Head of caudate nucleus (tissue), 42 donors: ENCODE measurements at regions not wholly inside any gene's neighbourhood (a gene's known extent, or its start where the extent isn't known, plus 50 kb on each side); places are given as distances from the start of the nearest gene placed in this dataset.
"Not testable (repeated sequence)": the region's sequence is repeated elsewhere in the genome, so short reads cannot be mapped to it uniquely, and the experiment has no call there.

ENCODE experiments used
- DNase-seq, 42 donors: peaks; one replicate each; pipeline versions ENCODE4 v3.0.0 to v3.0.0-alpha.2; 2020 to 2021; ENCODE audit warnings: mixed read lengths in 7 of 42
- intact Hi-C: fragments of 100-400 bp; cut with DNase I; formaldehyde crosslinking; loops from one replicate; pipeline ENCODE4 v1.15.0; 2022

DNA sequence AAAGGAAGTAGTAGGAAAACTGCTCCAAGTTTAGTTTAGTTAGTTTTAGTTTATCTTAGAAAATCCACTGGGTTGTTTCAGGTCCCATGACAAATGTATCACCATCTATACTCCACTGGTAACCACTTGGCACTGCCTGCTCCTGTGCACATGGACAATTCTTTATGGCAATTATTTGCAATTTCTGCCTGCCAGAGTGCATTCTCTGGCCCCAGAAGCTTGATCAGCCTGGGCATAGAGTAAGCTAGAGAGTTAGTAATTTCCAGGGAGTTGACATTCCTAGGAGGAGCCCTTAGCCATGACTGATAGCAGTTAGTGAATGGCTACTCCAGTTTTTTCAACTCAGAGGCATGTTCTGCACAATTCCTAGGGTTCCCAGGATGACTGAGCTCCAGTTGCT, 203.2 kb upstream of the FGF13 start:
- DNase-seq = no peak
- intact Hi-C loops = no loop called here

DNA sequence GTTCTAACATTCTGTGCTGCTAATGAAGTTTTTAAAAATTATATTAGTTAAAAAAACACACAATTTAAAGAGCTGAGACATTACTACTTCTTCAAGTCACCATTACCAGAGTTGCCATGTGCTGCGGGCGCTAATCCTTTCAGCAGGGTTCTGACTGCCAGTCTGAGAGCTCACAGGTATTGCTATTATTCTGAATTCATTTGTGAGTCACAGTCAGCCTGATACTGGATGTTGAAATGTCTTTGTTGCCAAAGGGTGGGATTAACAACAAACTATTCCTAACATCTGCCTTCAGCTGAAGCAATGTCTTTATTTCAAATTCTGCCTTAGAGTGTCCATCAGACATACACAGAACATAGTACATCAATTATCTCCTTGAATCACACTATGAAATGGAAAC, 197.1 kb upstream of the FGF13 start:
- intact Hi-C loops = no loop called here
- no peak for DNase-seq

DNA sequence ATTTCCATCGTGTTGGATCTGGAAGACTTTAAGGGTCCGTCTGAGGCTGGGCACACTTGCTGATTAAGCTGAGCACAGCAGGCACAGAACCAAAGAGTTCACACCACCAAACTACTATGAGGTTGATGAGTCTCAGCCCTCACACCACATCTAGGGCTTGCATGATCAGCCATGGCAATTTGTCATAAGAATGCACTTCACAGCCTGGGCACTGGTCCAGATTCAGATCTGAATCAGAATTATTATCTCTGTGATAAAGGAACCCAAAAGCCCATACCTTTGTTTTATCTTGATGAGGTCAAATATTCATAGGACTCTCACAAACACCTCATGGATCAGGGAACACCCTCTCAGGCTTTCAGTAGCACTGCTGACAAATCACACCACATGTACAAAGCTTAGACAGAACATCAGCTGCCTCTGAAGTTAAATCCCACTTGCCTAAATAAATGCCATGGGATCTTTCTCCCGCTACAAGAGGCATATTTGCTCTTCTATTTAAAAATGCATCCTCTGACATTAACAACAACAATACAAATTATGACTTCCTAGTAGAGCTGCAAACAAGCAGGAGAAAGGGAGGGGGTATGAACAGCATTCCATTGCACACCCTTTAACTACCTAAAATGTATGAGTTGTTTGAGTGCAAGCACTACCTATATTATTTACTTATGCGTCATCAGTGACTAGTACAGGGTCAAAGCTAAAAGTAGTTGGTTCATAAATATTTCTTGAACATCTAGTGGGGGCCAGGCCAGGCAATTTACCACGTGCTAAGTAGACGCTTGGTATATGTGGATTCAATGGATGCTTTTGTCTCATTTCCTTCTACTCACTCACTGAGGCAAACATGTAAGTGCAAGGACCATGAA, 186.3 kb upstream of the FGF13 start:
- no peak for DNase-seq
- intact Hi-C loops = no loop called here

DNA sequence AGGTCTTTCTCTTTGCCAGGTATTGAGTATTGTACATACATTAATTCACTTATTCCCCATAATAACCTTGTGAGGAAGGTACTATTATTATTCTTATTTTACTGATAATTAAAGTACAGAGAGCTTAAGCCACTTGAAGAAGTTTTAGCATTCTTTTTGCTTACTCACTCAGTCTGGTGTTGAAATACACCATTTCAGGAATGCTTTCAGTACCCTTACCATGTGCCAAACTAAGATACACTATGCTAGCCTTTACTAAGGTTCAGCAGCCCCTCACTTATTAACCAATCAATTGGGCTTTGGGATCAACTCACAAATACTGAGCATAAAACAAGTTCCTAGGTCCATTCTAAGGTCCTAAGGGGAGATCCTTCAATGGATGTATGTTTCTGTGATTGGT, 179.0 kb upstream of the FGF13 start:
- DNase-seq = no peak
- intact Hi-C loops = no loop called here

DNA sequence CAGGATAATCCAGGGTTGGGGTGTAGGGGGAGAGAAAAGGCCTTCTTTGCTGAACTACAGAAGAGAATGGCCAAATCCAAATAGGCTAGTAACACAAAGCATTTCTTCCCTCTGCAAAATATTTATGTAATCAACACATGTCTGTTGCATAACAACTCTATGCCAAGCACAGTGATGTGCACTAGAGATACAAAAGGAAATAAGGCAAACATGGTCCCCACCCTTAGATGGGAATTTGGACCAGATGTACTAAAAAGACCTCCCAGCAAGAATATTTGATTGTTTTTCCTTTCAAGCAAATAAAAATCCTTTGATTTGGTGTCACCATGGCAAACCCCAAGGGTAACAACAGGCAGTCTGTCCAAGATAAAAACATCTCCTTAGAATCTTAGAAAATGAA, 177.6 kb upstream of the FGF13 start:
- DNase-seq = no peak
- intact Hi-C loops = no loop called here

DNA sequence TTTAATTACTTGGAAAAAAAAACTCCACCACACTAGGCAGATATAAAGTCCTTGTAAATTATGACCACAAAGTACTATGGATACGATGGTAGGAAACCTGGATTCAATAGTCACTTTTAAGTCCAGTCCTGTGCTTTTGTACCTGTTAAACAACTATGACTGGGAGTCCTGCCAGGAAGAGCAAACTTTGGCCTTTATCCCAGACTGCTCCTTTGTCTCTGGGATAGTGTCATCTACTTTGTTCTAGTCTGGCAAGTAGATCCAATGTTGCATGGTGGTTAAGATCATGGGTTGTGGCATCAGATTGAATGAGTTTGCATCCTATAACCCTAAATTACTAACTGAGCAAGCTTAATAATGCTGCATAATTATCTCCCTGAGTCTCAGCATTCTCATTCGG, 175.3 kb upstream of the FGF13 start:
- intact Hi-C loops = no loop called here
- DNase-seq = no peak

DNA sequence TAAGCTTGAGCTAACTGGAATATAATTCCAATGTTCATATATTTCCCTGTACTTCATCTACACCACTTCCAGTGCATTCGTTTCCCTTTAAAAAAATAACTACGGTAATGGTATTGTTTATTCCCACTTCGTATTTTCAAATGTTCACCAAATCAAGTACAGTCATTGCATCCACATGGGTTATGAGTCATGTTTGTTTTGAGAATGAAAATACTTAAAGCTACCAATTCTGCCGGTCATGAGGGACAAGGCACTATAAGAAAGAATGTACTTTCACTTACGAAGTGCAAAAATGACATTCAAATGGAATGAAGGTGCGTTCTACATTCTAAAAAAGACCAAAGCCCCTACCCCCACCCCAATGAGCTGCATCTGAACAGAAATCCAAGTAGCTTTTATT, 174.4 kb upstream of the FGF13 start:
- intact Hi-C loops = no loop called here
- DNase-seq = no peak

DNA sequence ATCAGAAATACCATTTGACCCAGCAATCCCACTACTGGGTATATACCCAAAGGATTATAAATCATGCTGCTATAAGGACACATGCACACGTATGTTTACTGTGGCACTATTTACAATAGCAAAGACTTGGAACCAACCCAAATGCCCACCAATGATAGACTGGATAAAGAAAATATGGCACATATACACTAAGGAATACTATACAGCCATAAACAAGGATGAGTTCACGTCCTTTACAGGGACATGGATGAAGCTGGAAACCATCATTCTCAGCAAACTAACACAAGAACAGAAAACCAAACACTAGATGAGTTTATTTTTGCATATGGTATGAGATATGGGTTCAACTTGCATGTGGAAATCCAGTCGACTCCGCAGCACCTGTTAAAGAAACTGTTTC, 168.8 kb upstream of the FGF13 start:
- intact Hi-C loops, DNase-seq: not testable (repeated sequence)

DNA sequence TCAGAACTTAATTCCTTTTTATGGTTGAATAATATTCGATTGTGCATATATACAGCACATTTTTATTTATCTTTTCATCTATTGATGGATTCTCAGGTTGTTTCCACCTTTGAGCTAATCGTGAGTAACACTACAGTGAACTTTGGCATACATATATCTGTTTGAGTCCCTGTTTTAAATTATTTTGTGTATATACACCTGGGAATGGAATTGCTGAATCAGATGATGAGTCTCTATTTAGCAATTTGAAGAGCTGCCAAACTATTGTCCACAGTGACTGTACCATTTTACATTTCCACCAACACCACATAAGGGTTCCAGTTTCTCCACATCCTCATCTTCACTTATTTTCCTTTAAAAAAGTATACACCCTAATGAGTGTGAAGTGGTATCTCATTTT, 166.2 kb upstream of the FGF13 start:
- no peak for DNase-seq
- intact Hi-C loops = no loop called here

DNA sequence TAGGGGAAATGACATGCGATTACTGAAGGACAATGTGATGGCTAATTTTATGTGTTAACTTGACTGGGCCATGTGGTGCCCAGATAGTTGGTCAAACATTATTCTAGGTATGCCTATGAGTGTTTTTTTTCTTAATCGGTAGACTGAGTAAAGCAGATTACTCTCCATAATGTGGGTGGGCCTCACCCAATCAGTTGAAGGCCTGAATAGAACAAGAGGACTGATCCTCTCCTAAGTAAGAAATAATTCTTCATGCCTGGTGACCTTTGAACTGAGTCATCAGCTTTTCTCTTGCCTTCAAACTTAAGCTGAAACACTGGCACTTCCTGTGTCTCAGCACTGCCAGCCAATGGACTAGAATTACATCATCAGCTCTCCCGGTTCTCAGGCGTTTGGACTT, 164.0 kb upstream of the FGF13 start:
- intact Hi-C loops = no loop called here
- no peak for DNase-seq

DNA sequence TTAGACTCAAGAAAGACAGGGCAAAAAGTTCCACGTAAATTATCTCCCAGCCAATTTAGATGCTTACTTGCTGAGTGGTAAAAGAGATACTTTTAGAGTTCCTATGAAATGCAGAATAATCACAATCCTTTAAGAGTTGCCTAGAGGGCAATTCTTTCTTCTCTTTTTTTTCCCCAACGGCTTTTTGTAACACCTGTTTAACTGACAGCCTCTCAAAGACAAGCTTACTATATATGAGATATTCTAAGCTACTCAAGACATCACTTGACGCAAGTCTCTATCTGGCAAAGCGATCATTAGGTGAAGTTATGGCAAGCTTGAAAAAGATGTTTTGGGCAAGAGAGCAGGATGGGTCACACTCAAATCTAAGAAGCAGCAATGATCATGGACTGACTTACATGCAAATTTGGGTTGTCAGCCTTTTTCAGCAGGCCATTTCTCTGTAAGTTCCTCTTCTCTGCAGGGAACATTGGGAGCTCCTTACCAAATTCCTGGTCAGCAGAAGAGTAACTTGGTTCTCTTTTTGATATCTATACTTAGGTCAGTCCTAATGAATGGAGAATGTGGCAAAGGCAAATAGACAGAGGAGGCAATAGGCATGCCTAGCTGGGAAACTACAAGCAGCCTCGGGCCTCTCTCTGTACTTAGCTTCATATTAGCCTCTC, 162.9 kb upstream of the FGF13 start:
- intact Hi-C loops = no loop called here

DNA sequence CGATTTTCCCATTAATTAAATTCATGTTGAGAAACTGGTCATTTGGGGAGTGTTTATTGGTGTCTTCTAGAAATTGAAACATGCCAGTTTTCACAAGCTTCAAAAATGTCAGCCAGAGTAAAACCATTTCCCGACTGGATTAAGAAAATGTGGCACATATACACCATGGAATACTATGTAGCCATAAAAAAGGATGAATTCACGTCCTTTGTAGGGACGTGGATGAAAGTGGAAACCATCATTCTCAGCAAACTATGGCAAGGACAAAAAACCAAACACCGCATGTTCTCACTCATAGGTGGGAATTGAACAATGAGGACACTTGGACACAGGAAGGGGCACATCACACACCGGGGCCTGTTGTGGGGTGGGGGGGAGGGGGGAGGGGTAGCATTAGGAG, 162.1 kb upstream of the FGF13 start:
- DNase-seq, intact Hi-C loops: not testable (repeated sequence)

More for the DNA sequence above, 162.9 kb upstream of the FGF13 start:
- no peak for DNase-seq

DNA sequence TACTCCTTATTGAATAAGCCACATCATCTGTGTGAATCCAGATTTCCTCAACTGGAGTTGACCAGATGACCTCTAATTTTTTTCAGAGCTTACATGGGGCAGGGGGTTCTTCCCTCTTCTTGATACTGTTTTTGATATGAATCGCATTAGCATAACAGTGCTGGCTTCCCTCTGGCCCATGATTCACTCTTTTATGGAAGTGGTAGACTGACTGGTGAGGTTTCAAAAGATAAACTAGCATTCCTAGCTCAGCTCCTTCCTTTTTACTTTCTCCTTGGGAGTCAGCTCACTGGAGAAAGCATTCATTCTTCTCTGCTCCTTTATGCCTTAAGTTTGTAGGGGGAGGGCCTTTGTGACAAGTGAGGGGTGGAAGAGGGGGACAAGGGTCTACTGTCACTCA, 161.0 kb upstream of the FGF13 start:
- intact Hi-C loops = no loop called here

DNA sequence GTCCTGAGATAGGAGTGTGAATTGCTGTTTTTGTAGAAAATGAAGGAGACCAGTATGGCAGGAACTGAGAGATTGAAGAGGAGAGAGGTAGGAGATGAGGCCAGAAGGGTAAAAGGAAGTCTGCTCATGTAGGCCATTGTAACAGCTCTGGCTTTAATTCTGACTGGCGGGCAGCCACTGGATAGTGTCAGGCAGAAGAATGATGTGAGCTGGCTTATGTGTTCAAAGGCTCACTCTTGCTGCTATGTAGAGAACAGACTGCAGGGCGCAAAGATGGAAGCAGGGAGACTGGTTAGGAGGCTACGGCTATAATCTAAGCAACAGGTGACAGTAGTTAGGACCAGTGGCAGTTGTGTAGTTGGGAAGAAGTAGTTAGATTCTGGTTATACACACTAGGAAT, 160.2 kb upstream of the FGF13 start:
- no peak for DNase-seq
- intact Hi-C loops = no loop called here

More for the DNA sequence above, 161.0 kb upstream of the FGF13 start:
- no peak for DNase-seq

DNA sequence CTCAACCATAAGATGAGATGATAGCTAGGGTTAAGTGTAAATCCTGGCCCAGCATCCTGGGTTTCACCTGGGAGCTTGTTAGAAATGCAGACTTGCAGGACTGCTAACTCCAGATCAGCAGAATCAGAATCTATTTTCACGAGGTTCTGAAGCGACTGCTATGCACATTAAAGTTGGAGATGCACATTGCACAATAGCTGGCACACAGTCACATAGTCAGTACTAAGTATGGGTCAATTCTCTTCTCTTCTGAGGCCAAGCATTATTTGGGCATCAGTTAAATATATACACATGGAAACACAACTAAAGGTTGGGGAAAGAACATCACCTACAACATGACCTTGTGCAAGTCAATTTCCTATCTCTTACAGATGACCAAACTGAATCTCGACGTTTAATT, 155.1 kb upstream of the FGF13 start:
- intact Hi-C loops = no loop called here
- no peak for DNase-seq

DNA sequence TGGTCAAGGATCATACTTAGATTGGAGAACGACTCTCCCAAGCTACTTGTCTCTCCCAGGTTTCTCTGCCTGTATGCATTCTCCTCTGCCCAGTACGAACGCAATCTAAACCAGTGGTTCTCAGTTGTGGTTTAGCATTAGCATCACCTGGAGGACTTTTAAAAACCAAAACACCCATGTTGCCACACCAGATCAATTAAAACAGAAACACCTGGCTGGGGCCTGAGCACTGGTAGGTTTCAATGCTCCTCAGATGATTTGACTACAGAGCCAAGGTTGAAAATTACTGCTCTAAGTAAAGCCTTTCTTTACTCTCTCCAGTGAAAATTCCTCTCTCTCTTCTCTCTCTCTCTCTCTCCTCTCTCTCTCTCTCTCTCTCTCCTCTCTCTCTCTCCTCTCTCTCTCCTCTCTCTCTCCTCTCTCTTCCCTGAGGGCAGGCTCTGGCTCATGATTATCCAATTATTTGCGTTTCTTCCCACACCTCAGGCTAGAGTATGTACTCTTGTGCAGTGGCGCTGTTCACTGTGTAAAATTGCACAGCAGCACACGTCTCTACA, 153.7 kb upstream of the FGF13 start:
- intact Hi-C loops = no loop called here
- no peak for DNase-seq

DNA sequence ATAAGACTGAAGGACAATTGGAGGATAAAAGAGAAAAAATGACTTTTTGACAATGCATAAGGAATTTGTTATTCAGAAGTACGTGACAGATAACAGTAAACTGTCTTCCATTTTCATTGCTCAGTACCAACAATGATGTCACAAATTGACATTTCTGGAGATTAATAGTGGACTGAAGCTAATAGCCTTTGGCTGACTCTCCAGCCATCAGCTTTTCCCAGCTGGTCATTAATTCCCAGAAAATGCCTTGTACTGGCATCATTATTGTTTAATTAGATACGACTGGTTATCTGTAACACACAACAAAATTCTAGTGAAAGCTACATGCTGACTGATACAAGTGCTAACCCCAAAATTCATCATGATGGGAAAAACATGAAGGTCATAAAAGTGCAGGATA, 147.9 kb upstream of the FGF13 start:
- DNase-seq = no peak
- intact Hi-C loops = no loop called here

DNA sequence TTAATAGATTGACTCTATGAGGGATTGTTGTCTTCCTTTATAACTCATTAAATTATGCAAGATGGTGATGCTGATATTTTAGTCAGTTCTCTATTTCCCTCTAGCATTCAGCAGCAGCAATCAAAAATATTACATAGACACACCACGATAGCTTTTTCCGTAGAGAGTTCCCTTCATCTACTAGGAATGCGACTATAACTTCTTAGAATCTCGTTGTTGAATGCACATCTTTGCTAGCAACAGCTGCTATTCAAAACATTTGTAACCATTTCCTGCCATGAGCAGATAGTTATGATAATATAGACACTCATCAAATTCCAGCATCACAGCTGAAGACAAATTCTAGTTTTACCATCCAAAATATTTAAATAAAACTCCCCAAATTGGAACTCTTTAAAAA, 147.4 kb upstream of the FGF13 start:
- no peak for DNase-seq
- intact Hi-C loops = no loop called here

DNA sequence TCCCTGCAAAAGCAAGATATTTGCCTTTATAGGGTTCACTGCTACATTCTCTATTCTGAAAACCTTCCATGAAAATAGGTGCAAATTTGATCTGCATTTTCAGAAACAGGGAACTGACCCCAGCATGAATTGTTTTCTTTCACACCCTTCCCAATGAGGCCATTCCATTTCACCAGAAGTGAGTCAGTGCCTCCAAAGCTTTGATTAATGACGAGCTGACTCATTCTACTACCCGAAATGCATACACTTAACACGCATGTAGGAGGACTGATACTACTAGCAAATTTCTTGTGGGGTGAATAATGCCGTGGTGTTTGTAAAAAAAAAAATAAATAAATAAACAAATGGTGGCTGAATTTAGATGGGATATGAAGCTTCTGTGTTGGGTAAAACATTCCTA, 146.9 kb upstream of the FGF13 start:
- intact Hi-C loops = no loop called here

DNA sequence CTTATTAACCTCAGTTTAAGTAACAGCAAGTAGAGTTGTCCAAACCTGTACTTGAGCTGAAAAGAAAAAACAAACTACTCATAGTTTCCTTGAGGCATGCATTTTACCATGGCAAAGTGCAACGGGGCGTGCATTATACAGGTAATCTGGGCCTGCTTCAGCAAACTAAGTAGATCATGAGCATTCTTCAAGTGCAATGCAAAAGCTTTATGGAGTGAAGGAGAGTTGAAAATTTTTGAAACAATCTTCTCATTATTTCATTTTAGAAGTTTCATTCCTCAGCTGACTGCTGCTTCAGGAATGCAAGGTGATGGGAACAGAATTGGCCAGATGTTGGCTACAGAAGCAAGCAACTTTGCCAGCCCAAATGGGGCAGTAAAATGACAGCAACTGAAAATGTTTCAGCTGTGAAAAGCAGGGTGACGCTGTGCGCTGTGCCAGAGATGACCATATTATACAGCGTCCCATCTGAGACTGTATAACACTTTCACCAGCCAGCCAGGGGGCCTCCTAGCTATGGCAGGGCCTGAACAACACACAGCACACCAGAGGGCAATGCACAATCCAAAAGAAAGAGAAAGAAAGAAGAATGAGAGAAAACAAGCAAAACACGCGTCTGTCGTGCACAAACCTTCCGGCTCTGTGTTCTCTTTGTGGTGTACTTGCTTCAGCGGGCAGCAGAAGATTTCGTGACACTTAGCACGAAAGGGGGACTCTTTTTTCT, 145.5 kb upstream of the FGF13 start:
- DNase-seq = no peak
- intact Hi-C loops = no loop called here

More for the DNA sequence above, 146.9 kb upstream of the FGF13 start:
- DNase-seq = peak in 1 of 42 donors; percentile 32
